Frontal cortex (tissue), 3 donors: ENCODE measurements at regions not wholly inside any gene's neighbourhood (a gene's known extent, or its start where the extent isn't known, plus 50 kb on each side); places are given as distances from the start of the nearest gene placed in this dataset.
A peak's percentile ranks its signal among the peaks of the same experiment; 100 is the strongest.
"Not testable (repeated sequence)": the region's sequence is repeated elsewhere in the genome, so short reads cannot be mapped to it uniquely, and the experiment has no call there.

Experiments
- DNase-seq, 2 donors: peaks; one replicate each; pipeline ENCODE4 v3.0.0; 2012; ENCODE audit warnings: low spot score in 2 of 2
- FAIRE-seq: peaks from 2 replicates; lab custom pipeline; 2012; peaks lifted over from hg19 to GRCh38; lab: Jason Lieb, UNC
- donor health status: control.
- donor health status: control.
- donor health status: control.

- no peak for FAIRE-seq
These were observed 67.4 kb downstream of the SNTN start for GRCh38 chr3:63719796-63720445.

GRCh38 chr3:63720951-63721350 is 68.5 kb downstream of the SNTN start:
- not testable (repeated sequence) for FAIRE-seq, DNase-seq

More at GRCh38 chr3:63719796-63720445, 67.4 kb downstream of the SNTN start:
- no peak for DNase-seq

- FAIRE-seq: no peak
- peak in 1 of 2 donors; percentile 32 for DNase-seq
These were observed 72.5 kb downstream of the SNTN start for GRCh38 chr3:63724987-63725386.

- DNase-seq (no peak), FAIRE-seq (no peak)
These were observed 74.2 kb downstream of the SNTN start for GRCh38 chr3:63726656-63727055.

GRCh38 chr3:63727233-63727632 is 74.8 kb downstream of the SNTN start:
- FAIRE-seq: no peak
- no peak for DNase-seq

- DNase-seq (no peak), FAIRE-seq (no peak)
These were observed 79.4 kb downstream of the SNTN start for GRCh38 chr3:63731866-63732265.

GRCh38 chr3:63733278-63733677 is 80.8 kb downstream of the SNTN start:
- FAIRE-seq, DNase-seq: not testable (repeated sequence)

- DNase-seq, FAIRE-seq: not testable (repeated sequence)
These were observed 82.2 kb downstream of the SNTN start for GRCh38 chr3:63734632-63735031.

- not testable (repeated sequence) for DNase-seq, FAIRE-seq
These were observed 82.3 kb upstream of the C3orf49 start for GRCh38 chr3:63736757-63737156.

- not testable (repeated sequence) for FAIRE-seq, DNase-seq
These were observed 80.5 kb upstream of the C3orf49 start for GRCh38 chr3:63738577-63738976.

- FAIRE-seq (no peak), DNase-seq (no peak)
These were observed 79.6 kb upstream of the C3orf49 start for GRCh38 chr3:63739474-63739873.

- FAIRE-seq (no peak), DNase-seq (no peak)
These were observed 79.0 kb upstream of the C3orf49 start for GRCh38 chr3:63740116-63740515.

- FAIRE-seq, DNase-seq: not testable (repeated sequence)
These were observed 74.4 kb upstream of the C3orf49 start for GRCh38 chr3:63744693-63745092.

GRCh38 chr3:63745757-63746156 is 73.3 kb upstream of the C3orf49 start:
- FAIRE-seq (no peak), DNase-seq (no peak)

- FAIRE-seq (no peak), DNase-seq (no peak)
These were observed 72.9 kb upstream of the C3orf49 start for GRCh38 chr3:63746211-63746610.

GRCh38 chr3:63751459-63751858 is 67.6 kb upstream of the C3orf49 start:
- no peak for FAIRE-seq
- DNase-seq: no peak

GRCh38 chr3:63753567-63753966 is 65.5 kb upstream of the C3orf49 start:
- no peak for FAIRE-seq
- DNase-seq: no peak

- FAIRE-seq: no peak
- no peak for DNase-seq
These were observed 65.1 kb upstream of the C3orf49 start for GRCh38 chr3:63753995-63754394.

- DNase-seq (no peak), FAIRE-seq (no peak)
These were observed 56.9 kb upstream of the C3orf49 start for GRCh38 chr3:63762180-63762579.

- no peak for FAIRE-seq
These were observed 56.1 kb upstream of the C3orf49 start for GRCh38 chr3:63762934-63763550.

GRCh38 chr3:63764511-63764910 is 54.6 kb upstream of the C3orf49 start:
- DNase-seq: no peak
- FAIRE-seq: no peak

More at GRCh38 chr3:63762934-63763550, 56.1 kb upstream of the C3orf49 start:
- no peak for DNase-seq

GRCh38 chr3:63766261-63766660 is 52.8 kb upstream of the C3orf49 start:
- FAIRE-seq: no peak
- no peak for DNase-seq
